K562 (cell line): ENCODE measurements at regions not wholly inside any gene's neighbourhood (a gene's known extent, or its start where the extent isn't known, plus 50 kb on each side); places are given as distances from the start of the nearest gene placed in this dataset.

ENCODE experiments used
- BDP1 ChIP-seq: IDR thresholded peaks from 3 replicates; pipeline ENCODE4 v1.6.1; 2011; ENCODE audit not compliant: insufficient read length, insufficient read depth
- CHAMP1 ChIP-seq: fragments of 450-650 bp; IDR thresholded peaks from 2 replicates; pipeline ENCODE4 v1.6.1; 2016; ENCODE audit warnings: mild to moderate bottlenecking
- DMBX1 ChIP-seq: fragments of 250-450 bp; sonication (Bioruptor Pico); IDR thresholded peaks from 2 replicates; pipeline ENCODE4 v1.8.0; 2022; ENCODE audit warnings: inconsistent platforms, mild to moderate bottlenecking, moderate library complexity, borderline replicate concordance
- IRF9 ChIP-seq: fragments of 450-650 bp; IDR thresholded peaks from 2 replicates; pipeline ENCODE4 v1.6.1; 2016; ENCODE audit warnings: missing biosample characterization, missing genetic modification characterization
- MLLT1 ChIP-seq, 2 experiments: fragments of 450-650 bp; IDR thresholded peaks; 2 replicates each; pipeline ENCODE4 v1.6.1; 2016
- NFE2L1 ChIP-seq: fragments of 450-650 bp; IDR thresholded peaks from 2 replicates; pipeline ENCODE4 v1.6.1; 2016; ENCODE audit warnings: missing genetic modification characterization, low read depth, mild to moderate bottlenecking, missing compliant biosample characterization, moderate library complexity, borderline replicate concordance
- ZNF318 ChIP-seq, 2 experiments: fragments of 450-650 bp; IDR thresholded peaks; 2 replicates each; pipeline ENCODE4 v1.6.1; 2016; ENCODE audit warnings: mild to moderate bottlenecking in 2 of 2, borderline replicate concordance in 1 of 2, low read depth in 1 of 2, moderate library complexity in 1 of 2

- TF ChIP-seq ZNF318 (IDR thresholded peaks at IDR 0.05; ENCODE audit: borderline replicate concordance in 1 of 2, low read depth in 1 of 2) (no peak), MLLT1 (IDR thresholded peaks at IDR 0.05) (no peak), IRF9 (tag) (no peak), DMBX1 (CRISPR knock-in tag) (0 out of 2 replicates have a peak, but pooled peaks have one; percentile 24), NFE2L1 (tag) (no peak), BDP1 (no peak), CHAMP1 (peak; percentile 70)
These were observed 108.8 kb upstream of the ATF7IP start (continued) for GRCh38 chr12:14256555-14257169.
